ENCODE measurements at regions not wholly inside any gene's neighbourhood (a gene's known extent, or its start where the extent isn't known, plus 50 kb on each side); places are given as distances from the start of the nearest gene placed in this dataset.

DNA sequence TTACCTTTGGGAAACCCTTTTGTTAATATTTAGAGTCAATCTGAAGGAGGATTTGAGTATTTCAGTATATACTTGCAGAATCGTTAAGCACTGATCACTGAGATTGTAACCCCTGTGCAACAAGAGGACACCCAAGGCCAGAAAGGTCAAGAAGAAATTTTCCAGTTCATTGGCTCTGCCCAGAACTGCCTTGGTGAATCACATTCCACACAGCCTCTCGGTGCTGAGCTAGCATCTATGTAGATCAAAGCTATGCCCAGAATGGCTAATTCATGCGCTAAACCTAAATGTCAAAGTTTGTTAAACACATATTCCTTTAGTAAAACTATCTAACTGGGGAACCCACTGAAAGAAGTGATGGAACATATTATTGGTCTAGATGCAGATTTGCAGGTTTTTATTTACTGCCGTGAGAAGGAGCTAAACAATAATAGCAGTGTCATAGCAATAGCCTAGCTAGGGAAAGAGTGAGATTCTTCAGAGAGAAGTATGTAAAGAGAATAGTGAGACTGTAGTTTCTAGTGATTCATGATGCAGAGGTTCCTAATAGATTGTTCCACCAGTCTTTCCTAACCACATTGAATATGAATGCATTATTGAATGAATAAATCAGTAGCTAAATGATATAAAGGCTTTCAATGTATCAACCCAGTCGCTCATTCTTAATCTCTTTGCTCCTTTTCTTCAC lies 423.2 kb upstream of the CRIM1 start:
- WGBS, 3 donors, result 80 to 87% (median 85%) methylated on average over 5 of the region's 5 CpGs
- FAIRE-seq (no peak), DNase-seq (no peak)
- Histone ChIP-seq H3K4me3 (ENCODE audit: low read depth in 1 of 3, low read length in 3 of 3) (no peak overlapping the region), H3K9me3 (ENCODE audit: control insufficient read depth in 2 of 2, insufficient read depth in 1 of 2, low read depth in 1 of 2, low read length in 1 of 2) (no peaks in the 10 kb centered on the region), H3K27ac (ENCODE audit: low read depth in 1 of 3, low read length in 2 of 3) (no peak overlapping the region), H3K4me1 (ENCODE audit: control insufficient read depth in 3 of 3, insufficient read depth in 2 of 3, low read depth in 1 of 3, low read length in 2 of 3) (no peaks in the 10 kb centered on the region), H3K36me3 (ENCODE audit: control insufficient read depth in 3 of 3, insufficient read depth in 2 of 3, low read depth in 1 of 3, low read length in 3 of 3) (no peaks in the 10 kb centered on the region), H3K27me3 (ENCODE audit: control insufficient read depth in 3 of 3, insufficient read depth in 3 of 3, low read length in 3 of 3) (no peaks in the 10 kb centered on the region)

DNA sequence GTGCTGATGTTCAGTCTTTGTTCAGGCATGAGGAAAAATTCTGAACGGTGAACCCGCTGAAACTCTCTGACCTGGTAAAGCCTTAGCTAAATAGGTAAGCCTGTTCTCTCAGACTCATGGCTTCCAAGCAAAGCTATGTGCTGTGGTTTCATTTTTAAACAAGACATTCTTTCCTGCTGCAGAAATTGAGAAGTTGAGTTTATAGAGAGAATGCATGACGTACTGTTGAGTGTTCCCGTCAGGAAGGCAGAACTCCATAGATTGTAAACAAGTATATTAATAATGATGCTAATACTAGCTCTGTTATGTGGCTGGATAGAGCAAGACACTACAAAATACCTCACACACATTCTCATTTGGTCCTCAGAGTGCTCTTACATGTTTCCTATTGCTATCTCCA lies 424.0 kb upstream of the CRIM1 start:
- no peaks in the 10 kb centered on the region for H3K27me3 ChIP-seq (ENCODE audit: control insufficient read depth in 3 of 3, insufficient read depth in 3 of 3, low read length in 3 of 3)
- DNase-seq, result peak in 1 of 2 donors; percentile 7
- no peaks in the 10 kb centered on the region for H3K36me3 ChIP-seq (ENCODE audit: control insufficient read depth in 3 of 3, insufficient read depth in 2 of 3, low read depth in 1 of 3, low read length in 3 of 3)
- H3K9me3 ChIP-seq (ENCODE audit: control insufficient read depth in 2 of 2, insufficient read depth in 1 of 2, low read depth in 1 of 2, low read length in 1 of 2), result no peaks in the 10 kb centered on the region
- no peak for FAIRE-seq
- no peaks in the 10 kb centered on the region for H3K4me1 ChIP-seq (ENCODE audit: control insufficient read depth in 3 of 3, insufficient read depth in 2 of 3, low read depth in 1 of 3, low read length in 2 of 3)
- no peak overlapping the region for H3K4me3 ChIP-seq (ENCODE audit: low read depth in 1 of 3, low read length in 3 of 3)
- 79 to 93% (median 85%) methylated on average over 4 of the region's 4 CpGs for WGBS, 3 donors
- H3K27ac ChIP-seq (ENCODE audit: low read depth in 1 of 3, low read length in 2 of 3), result no peak overlapping the region

DNA sequence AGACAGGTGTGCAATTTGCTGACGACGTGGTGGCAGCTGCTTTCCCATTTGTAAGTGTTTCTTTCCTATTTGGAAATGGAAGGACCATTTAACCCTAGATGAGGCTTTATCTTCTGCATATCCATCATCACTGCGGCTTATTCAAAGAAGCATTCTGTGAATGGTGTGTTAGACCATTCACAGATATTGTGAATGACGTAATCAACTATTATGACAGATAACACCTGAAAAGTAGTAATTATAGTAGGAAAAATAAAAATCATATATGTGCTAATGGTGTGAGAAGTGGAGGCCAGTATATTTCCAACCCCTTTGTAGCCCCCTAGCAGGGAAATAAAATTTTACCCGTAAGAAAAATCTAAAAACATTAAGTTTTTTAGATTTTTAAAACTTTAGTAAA lies 424.5 kb upstream of the CRIM1 start:
- WGBS, 3 donors, result 68 to 74% (median 70%) methylated on average over 5 of the region's 5 CpGs

DNA sequence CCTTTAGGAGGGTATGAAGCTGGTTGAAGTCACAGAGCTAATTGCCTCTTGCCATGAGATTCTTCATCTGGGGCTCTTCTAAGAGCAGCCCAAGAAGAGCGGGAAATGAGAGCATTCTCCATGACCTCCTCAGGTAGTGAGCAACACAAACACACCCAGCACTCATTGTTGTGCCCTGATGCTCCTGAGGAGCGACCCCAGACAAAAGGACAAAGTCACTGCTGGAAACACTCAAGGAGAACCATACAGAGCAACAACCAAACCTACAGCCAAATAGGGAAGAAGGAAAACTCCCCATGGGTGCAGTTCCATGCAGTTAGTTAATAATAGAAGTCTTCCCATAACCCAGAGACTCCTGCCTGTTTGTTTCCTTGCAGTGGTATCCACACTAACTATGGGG lies 426.0 kb upstream of the CRIM1 start:
- FAIRE-seq, result no peak
- H3K9me3 ChIP-seq (ENCODE audit: control insufficient read depth in 2 of 2, insufficient read depth in 1 of 2, low read depth in 1 of 2, low read length in 1 of 2), result no peaks in the 10 kb centered on the region
- no peaks in the 10 kb centered on the region for H3K36me3 ChIP-seq (ENCODE audit: control insufficient read depth in 3 of 3, insufficient read depth in 2 of 3, low read depth in 1 of 3, low read length in 3 of 3)
- DNase-seq, result no peak
- H3K4me1 ChIP-seq (ENCODE audit: control insufficient read depth in 3 of 3, insufficient read depth in 2 of 3, low read depth in 1 of 3, low read length in 2 of 3), result no peaks in the 10 kb centered on the region
- H3K27ac ChIP-seq (ENCODE audit: low read depth in 1 of 3, low read length in 2 of 3), result no peak overlapping the region
- no peaks in the 10 kb centered on the region for H3K27me3 ChIP-seq (ENCODE audit: control insufficient read depth in 3 of 3, insufficient read depth in 3 of 3, low read length in 3 of 3)
- 74 to 93% (median 87%) methylated on average over 2 of the region's 2 CpGs for WGBS, 3 donors
- H3K4me3 ChIP-seq (ENCODE audit: low read depth in 1 of 3, low read length in 3 of 3), result no peak overlapping the region

More for the DNA sequence above, 424.5 kb upstream of the CRIM1 start:
- FAIRE-seq (no peak), DNase-seq (no peak)
- H3K4me1 ChIP-seq (ENCODE audit: control insufficient read depth in 3 of 3, insufficient read depth in 2 of 3, low read depth in 1 of 3, low read length in 2 of 3), result no peaks in the 10 kb centered on the region
- no peaks in the 10 kb centered on the region for H3K9me3 ChIP-seq (ENCODE audit: control insufficient read depth in 2 of 2, insufficient read depth in 1 of 2, low read depth in 1 of 2, low read length in 1 of 2)
- H3K27ac ChIP-seq (ENCODE audit: low read depth in 1 of 3, low read length in 2 of 3), result no peak overlapping the region
- H3K36me3 ChIP-seq (ENCODE audit: control insufficient read depth in 3 of 3, insufficient read depth in 2 of 3, low read depth in 1 of 3, low read length in 3 of 3), result no peaks in the 10 kb centered on the region
- no peaks in the 10 kb centered on the region for H3K27me3 ChIP-seq (ENCODE audit: control insufficient read depth in 3 of 3, insufficient read depth in 3 of 3, low read length in 3 of 3)
- no peak overlapping the region for H3K4me3 ChIP-seq (ENCODE audit: low read depth in 1 of 3, low read length in 3 of 3)

DNA sequence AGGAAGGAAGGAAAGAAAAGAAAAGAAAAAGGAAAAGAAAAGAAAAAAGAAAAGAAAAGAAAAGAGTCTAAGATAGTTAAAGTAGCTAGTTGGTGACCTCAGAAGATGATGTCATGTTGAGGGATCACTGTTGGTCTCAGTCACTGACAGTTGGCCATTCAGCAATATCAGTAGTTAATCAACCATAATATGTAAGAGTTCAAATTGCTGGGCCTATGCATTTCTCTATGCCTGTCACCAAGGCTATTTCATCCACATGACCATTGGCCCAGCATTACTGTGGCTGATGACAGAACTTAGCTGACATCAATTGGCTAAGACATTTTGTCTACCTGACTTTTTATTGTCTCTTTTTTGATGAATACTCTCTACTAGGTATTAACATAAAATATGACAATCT lies 435.5 kb upstream of the CRIM1 start:
- DNase-seq, result no peak
- no peak for FAIRE-seq
- H3K4me1 ChIP-seq (ENCODE audit: control insufficient read depth in 3 of 3, insufficient read depth in 2 of 3, low read depth in 1 of 3, low read length in 2 of 3), result no peaks in the 10 kb centered on the region

DNA sequence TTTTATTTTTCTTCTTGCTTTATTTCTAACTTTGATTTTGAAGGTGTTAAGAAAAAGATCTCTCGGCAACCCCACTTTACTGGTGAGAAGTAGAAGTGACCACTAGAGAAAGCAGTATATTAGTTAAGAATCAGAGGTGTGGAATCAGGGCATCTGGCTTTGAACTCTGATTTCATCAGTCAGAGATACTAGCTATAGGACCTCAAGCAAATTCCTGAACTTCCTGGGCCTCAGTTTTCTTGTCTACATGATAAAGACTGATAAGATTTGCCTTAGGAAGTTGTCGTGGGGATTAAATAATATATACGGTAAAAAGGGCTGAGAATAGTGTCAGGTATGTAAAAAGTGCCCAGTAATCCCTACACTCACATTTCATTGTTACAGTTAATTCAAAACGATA lies 440.3 kb upstream of the CRIM1 start:
- FAIRE-seq (no peak), DNase-seq (no peak)
- H3K27ac ChIP-seq (ENCODE audit: low read depth in 1 of 3, low read length in 2 of 3), result no peak overlapping the region
- no peaks in the 10 kb centered on the region for H3K36me3 ChIP-seq (ENCODE audit: control insufficient read depth in 3 of 3, insufficient read depth in 2 of 3, low read depth in 1 of 3, low read length in 3 of 3)
- H3K4me3 ChIP-seq (ENCODE audit: low read depth in 1 of 3, low read length in 3 of 3), result no peak overlapping the region
- no peaks in the 10 kb centered on the region for H3K27me3 ChIP-seq (ENCODE audit: control insufficient read depth in 3 of 3, insufficient read depth in 3 of 3, low read length in 3 of 3)
- WGBS, 3 donors, result 69 to 81% (median 71%) methylated on average over 4 of the region's 4 CpGs
- no peaks in the 10 kb centered on the region for H3K4me1 ChIP-seq (ENCODE audit: control insufficient read depth in 3 of 3, insufficient read depth in 2 of 3, low read depth in 1 of 3, low read length in 2 of 3)
- no peaks in the 10 kb centered on the region for H3K9me3 ChIP-seq (ENCODE audit: control insufficient read depth in 2 of 2, insufficient read depth in 1 of 2, low read depth in 1 of 2, low read length in 1 of 2)

More for the DNA sequence above, 435.5 kb upstream of the CRIM1 start:
- Histone ChIP-seq H3K27ac (ENCODE audit: low read depth in 1 of 3, low read length in 2 of 3) (no peak overlapping the region), H3K27me3 (ENCODE audit: control insufficient read depth in 3 of 3, insufficient read depth in 3 of 3, low read length in 3 of 3) (no peaks in the 10 kb centered on the region), H3K36me3 (ENCODE audit: control insufficient read depth in 3 of 3, insufficient read depth in 2 of 3, low read depth in 1 of 3, low read length in 3 of 3) (no peaks in the 10 kb centered on the region), H3K4me3 (ENCODE audit: low read depth in 1 of 3, low read length in 3 of 3) (no peak overlapping the region), H3K9me3 (ENCODE audit: control insufficient read depth in 2 of 2, insufficient read depth in 1 of 2, low read depth in 1 of 2, low read length in 1 of 2) (no peaks in the 10 kb centered on the region)

DNA sequence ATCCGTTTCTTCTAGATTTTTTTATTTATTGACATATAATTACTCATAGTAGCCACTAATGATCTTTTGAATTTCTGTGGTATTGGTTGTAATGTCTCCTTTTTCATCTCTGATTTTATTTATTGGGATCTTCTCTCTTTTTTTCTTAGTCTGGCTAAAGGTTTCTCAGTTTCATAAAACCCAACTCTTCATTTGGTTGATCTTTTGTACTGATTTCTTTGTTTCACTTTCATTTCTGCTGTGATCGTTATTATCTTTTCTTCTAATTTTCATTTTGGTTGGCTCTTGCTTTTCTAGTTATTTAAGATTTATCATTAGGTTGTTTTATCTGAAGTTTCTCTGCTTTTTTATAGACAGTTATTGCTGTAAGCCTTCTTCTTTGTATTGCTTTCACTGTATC lies 463.6 kb upstream of the CRIM1 start:
- Histone ChIP-seq H3K27ac (ENCODE audit: low read depth in 1 of 3, low read length in 2 of 3) (no peak overlapping the region), H3K4me3 (ENCODE audit: low read depth in 1 of 3, low read length in 3 of 3) (no peak overlapping the region)
- 47 to 67% (median 52%) methylated on average over 2 of the region's 2 CpGs for WGBS, 3 donors

DNA sequence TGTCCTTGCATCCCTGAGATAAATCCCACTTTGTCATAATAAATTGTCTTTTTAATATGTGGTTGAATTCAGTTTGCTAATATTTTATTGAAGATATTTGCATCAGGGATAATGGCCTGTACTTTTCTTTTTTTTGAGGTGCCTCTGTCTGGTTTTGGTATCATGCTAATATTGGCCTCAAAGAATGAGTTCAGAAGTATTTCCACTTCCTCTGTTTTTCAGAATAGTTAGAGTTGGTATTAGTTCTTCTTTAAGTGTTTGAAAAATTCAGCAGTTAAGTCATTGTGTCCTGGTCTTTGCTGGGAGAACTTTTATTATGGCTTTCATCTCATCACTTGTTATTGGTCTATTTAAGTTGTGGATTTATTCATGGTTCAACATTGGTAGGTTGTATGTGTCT lies 464.1 kb upstream of the CRIM1 start:
- Histone ChIP-seq H3K4me3 (ENCODE audit: low read depth in 1 of 3, low read length in 3 of 3) (no peak overlapping the region), H3K27me3 (ENCODE audit: control insufficient read depth in 3 of 3, insufficient read depth in 3 of 3, low read length in 3 of 3) (no peaks in the 10 kb centered on the region), H3K27ac (ENCODE audit: low read depth in 1 of 3, low read length in 2 of 3) (no peak overlapping the region), H3K4me1 (ENCODE audit: control insufficient read depth in 3 of 3, insufficient read depth in 2 of 3, low read depth in 1 of 3, low read length in 2 of 3) (no peaks in the 10 kb centered on the region), H3K9me3 (ENCODE audit: control insufficient read depth in 2 of 2, insufficient read depth in 1 of 2, low read depth in 1 of 2, low read length in 1 of 2) (no peaks in the 10 kb centered on the region), H3K36me3 (ENCODE audit: control insufficient read depth in 3 of 3, insufficient read depth in 2 of 3, low read depth in 1 of 3, low read length in 3 of 3) (no peaks in the 10 kb centered on the region)
- DNase-seq (no peak), FAIRE-seq (no peak)

More for the DNA sequence above, 463.6 kb upstream of the CRIM1 start:
- no peaks in the 10 kb centered on the region for H3K9me3 ChIP-seq (ENCODE audit: control insufficient read depth in 2 of 2, insufficient read depth in 1 of 2, low read depth in 1 of 2, low read length in 1 of 2)
- no peaks in the 10 kb centered on the region for H3K27me3 ChIP-seq (ENCODE audit: control insufficient read depth in 3 of 3, insufficient read depth in 3 of 3, low read length in 3 of 3)
- no peaks in the 10 kb centered on the region for H3K4me1 ChIP-seq (ENCODE audit: control insufficient read depth in 3 of 3, insufficient read depth in 2 of 3, low read depth in 1 of 3, low read length in 2 of 3)
- DNase-seq (no peak), FAIRE-seq (no peak)
- H3K36me3 ChIP-seq (ENCODE audit: control insufficient read depth in 3 of 3, insufficient read depth in 2 of 3, low read depth in 1 of 3, low read length in 3 of 3), result no peaks in the 10 kb centered on the region

DNA sequence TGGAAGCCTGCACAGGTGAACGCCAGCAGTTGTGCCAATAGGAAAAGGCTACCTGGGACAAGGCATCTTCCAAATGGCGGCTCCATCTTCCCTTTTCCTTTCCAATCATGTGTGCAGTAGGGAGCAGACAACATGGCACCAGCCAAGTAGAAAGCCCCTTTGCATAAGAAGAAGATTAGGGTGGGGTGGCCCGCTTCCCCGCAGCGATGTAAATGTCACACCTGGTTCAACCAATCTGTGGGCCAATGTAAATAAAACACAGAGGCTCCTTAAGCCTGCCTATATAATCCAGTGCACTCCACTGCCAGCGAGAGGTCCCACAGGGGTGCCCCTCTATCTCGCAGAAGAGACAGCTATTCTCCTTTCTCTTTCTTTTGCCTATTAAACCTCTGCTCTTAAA lies 468.4 kb upstream of the CRIM1 start:
- no peak overlapping the region for H3K27ac ChIP-seq (ENCODE audit: low read depth in 1 of 3, low read length in 2 of 3)
- H3K4me3 ChIP-seq (ENCODE audit: low read depth in 1 of 3, low read length in 3 of 3), result no peak overlapping the region
- 90 to 93% (median 92%) methylated on average over 7 of the region's 7 CpGs for WGBS, 3 donors
- no peak for FAIRE-seq
- H3K4me1 ChIP-seq (ENCODE audit: control insufficient read depth in 3 of 3, insufficient read depth in 2 of 3, low read depth in 1 of 3, low read length in 2 of 3), result no peaks in the 10 kb centered on the region
- H3K9me3 ChIP-seq (ENCODE audit: control insufficient read depth in 2 of 2, insufficient read depth in 1 of 2, low read depth in 1 of 2, low read length in 1 of 2), result no peaks in the 10 kb centered on the region
- H3K27me3 ChIP-seq (ENCODE audit: control insufficient read depth in 3 of 3, insufficient read depth in 3 of 3, low read length in 3 of 3), result no peaks in the 10 kb centered on the region
- no peaks in the 10 kb centered on the region for H3K36me3 ChIP-seq (ENCODE audit: control insufficient read depth in 3 of 3, insufficient read depth in 2 of 3, low read depth in 1 of 3, low read length in 3 of 3)
- no peak for DNase-seq

Measured in small intestine (tissue), 7 donors.